PC-3 (cell line): ENCODE measurements at regions not wholly inside any gene's neighbourhood (a gene's known extent, or its start where the extent isn't known, plus 50 kb on each side); places are given as distances from the start of the nearest gene placed in this dataset.

Source experiments
- ATAC-seq: fragments of 200-7000 bp; cut with Tn5 transposase; 2 replicates; pipeline ENCODE4 v1.9.1; 2020; ENCODE audit warnings: mild to moderate bottlenecking, moderate library complexity
- BruUV-seq: library from RNA; stranded (reverse); fragments of 400-500 nt; replicated peaks from 2 replicates; lab custom pipeline; 2021; lab: Mats Ljungman, UMichigan
- CTCF ChIA-PET: fragments of 300-600 bp; sonication (Branson Sonifier 250); formaldehyde crosslinking; loops from one replicate; lab custom pipeline; 2022; ENCODE audit warnings: antibody characterized with exemption; lab: Charles Lee
- POLR2A ChIA-PET: fragments of 300-600 bp; sonication (Branson Sonifier 250); formaldehyde crosslinking; loops from one replicate; lab custom pipeline; 2022; ENCODE audit warnings: antibody characterized with exemption; ENCODE audit not compliant: unreplicated experiment; lab: Charles Lee
- DNase-seq: peaks from one replicate; pipeline ENCODE4 v3.0.0-alpha.2; 2015
- H2AFZ ChIP-seq: fragments of 300-600 bp; sonication (generic); 2 replicates; pipeline ENCODE4 v1.6.0; 2016; ENCODE audit warnings: antibody characterized with exemption, low read length
- H3F3A ChIP-seq: fragments of 300-600 bp; sonication (generic); one replicate; pipeline ENCODE4 v1.6.0; 2017; ENCODE audit warnings: antibody characterized with exemption, low read length, control low read depth, mild to moderate bottlenecking; ENCODE audit not compliant: unreplicated experiment
- H3K27ac ChIP-seq: fragments of 300-600 bp; sonication (generic); 2 replicates; pipeline ENCODE4 v1.5.1; 2016; ENCODE audit warnings: mild to moderate bottlenecking, low read length
- H3K27me3 ChIP-seq: fragments of 300-600 bp; sonication (generic); 2 replicates; pipeline ENCODE4 v1.6.1; 2016; ENCODE audit warnings: low read length, mixed read lengths
- H3K36me3 ChIP-seq: fragments of 300-600 bp; sonication (generic); 2 replicates; pipeline ENCODE4 v1.6.1; 2016; ENCODE audit warnings: low read depth, mixed run types, low read length, mixed read lengths
- H3K4me1 ChIP-seq: fragments of 300-600 bp; sonication (generic); 2 replicates; pipeline ENCODE4 v1.5.1; 2016; ENCODE audit warnings: low read length; ENCODE audit not compliant: insufficient read depth
- H3K4me2 ChIP-seq: fragments of 300-600 bp; sonication (generic); 2 replicates; pipeline ENCODE4 v1.6.0; 2016; ENCODE audit warnings: low read length
- H3K4me3 ChIP-seq: fragments of 300-600 bp; sonication (generic); 2 replicates; pipeline ENCODE4 v1.5.1; 2016; ENCODE audit warnings: mild to moderate bottlenecking, low read length, mixed read lengths
- H3K79me2 ChIP-seq: fragments of 300-600 bp; sonication (generic); 2 replicates; pipeline ENCODE4 v1.6.1; 2017; ENCODE audit warnings: low read length, mixed read lengths
- H3K9ac ChIP-seq: fragments of 300-600 bp; sonication (generic); 2 replicates; pipeline ENCODE4 v1.6.0; 2016; ENCODE audit warnings: mild to moderate bottlenecking, low read length
- H3K9me2 ChIP-seq: fragments of 300-600 bp; sonication (generic); replicated peaks from 2 replicates; pipeline ENCODE4 v1.6.1; 2016; ENCODE audit warnings: mixed run types, low read length, mixed read lengths
- H3K9me3 ChIP-seq: fragments of 300-600 bp; sonication (generic); 2 replicates; pipeline ENCODE4 v1.6.1; 2016; ENCODE audit warnings: low read length, mixed read lengths
- H4K20me1 ChIP-seq: fragments of 300-600 bp; sonication (generic); 2 replicates; pipeline ENCODE4 v1.6.1; 2016; ENCODE audit warnings: low read length, mixed read lengths
- EZH2 ChIP-seq: fragments of 300-600 bp; sonication (generic); IDR thresholded peaks from one replicate; pipeline ENCODE4 v1.6.1; 2017; ENCODE audit warnings: antibody characterized with exemption, mild to moderate bottlenecking, low read length; ENCODE audit not compliant: unreplicated experiment
- EZH2phosphoT487 ChIP-seq: fragments of 300-600 bp; sonication (generic); IDR thresholded peaks from 2 replicates; pipeline ENCODE4 v1.6.1; 2018; ENCODE audit warnings: mild to moderate bottlenecking, antibody characterized with exemption, low read length, borderline replicate concordance
- intact Hi-C: fragments of 100-400 bp; cut with micrococcal nuclease; formaldehyde crosslinking; loops from 2 replicates; pipeline ENCODE4 v1.9.0; 2023
- TF ChIP-seq, protein P1 (sequence below): fragments of 300-600 bp; sonication (generic); conservative IDR thresholded peaks from 2 replicates; pipeline ENCODE4 v1.5.1; 2017; ENCODE audit warnings: antibody characterized with exemption, low read depth, mild to moderate bottlenecking, low read length

DNA sequence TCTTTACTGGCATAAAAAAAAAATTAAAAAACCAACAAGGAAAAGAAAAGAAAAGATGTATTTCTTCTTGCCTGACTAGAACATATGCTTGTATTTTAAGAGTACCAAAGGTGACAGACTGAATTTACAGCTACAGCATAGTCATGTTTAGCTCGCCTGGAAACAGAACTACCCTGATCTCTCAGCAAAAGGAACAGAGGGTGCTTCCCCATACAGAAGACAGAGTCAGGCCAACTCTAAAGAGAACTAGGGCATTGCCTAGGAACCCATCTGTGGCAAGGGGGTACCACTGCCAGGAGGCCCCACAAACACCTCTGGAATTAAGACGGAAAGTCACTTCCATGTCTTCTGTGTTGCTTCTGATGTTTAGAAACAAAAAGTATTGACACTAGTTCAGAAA, 252.1 kb upstream of the STARD13 start:
- Histone ChIP-seq H3K27me3 (no peaks in the 10 kb centered on the region), H3K4me2 (peak overlapping the region; percentile 79), H3K79me2 (no peaks in the 10 kb centered on the region), H3K9me2 (no peaks in the 10 kb centered on the region), H3K9ac (peak overlapping the region; percentile 83), H4K20me1 (no peaks in the 10 kb centered on the region), H3K36me3 (no peaks in the 10 kb centered on the region), H3K4me1 (peaks cover 34% of the 10 kb centered on the region), H3K9me3 (no peaks in the 10 kb centered on the region), H3K27ac (peak overlapping the region; percentile 98), H3K4me3 (peak overlapping the region; percentile 35; the same call in 1 of the 2 replicates), H3F3A (no peaks in the 10 kb centered on the region), H2AFZ (peak overlapping the region; percentile 6; the same call in 1 of the 2 replicates)
- DNase-seq (no peak), ATAC-seq (no peak)
- TF ChIP-seq EZH2 (no peak), EZH2phosphoT487 (no peak)
- TF ChIP-seq, protein P1, sequence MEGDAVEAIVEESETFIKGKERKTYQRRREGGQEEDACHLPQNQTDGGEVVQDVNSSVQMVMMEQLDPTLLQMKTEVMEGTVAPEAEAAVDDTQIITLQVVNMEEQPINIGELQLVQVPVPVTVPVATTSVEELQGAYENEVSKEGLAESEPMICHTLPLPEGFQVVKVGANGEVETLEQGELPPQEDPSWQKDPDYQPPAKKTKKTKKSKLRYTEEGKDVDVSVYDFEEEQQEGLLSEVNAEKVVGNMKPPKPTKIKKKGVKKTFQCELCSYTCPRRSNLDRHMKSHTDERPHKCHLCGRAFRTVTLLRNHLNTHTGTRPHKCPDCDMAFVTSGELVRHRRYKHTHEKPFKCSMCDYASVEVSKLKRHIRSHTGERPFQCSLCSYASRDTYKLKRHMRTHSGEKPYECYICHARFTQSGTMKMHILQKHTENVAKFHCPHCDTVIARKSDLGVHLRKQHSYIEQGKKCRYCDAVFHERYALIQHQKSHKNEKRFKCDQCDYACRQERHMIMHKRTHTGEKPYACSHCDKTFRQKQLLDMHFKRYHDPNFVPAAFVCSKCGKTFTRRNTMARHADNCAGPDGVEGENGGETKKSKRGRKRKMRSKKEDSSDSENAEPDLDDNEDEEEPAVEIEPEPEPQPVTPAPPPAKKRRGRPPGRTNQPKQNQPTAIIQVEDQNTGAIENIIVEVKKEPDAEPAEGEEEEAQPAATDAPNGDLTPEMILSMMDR = no peak
- ChIA-PET POLR2A (interaction anchor here (0.5 kb wide), 1 partner anchor 505 kb away, joined by 9 read pairs; no protein-coding TSS in a partner anchor), CTCF (interaction anchor here (0.6 kb wide), 1 partner anchor 897 kb away, joined by 8 read pairs; no protein-coding TSS in a partner anchor)
- BruUV-seq = no TSS peak
- intact Hi-C loops = loop anchor here (1.0 to 5.0 kb wide), 5 partner anchors 13 to 252 kb away; partner anchors contain the start of gene STARD13

DNA sequence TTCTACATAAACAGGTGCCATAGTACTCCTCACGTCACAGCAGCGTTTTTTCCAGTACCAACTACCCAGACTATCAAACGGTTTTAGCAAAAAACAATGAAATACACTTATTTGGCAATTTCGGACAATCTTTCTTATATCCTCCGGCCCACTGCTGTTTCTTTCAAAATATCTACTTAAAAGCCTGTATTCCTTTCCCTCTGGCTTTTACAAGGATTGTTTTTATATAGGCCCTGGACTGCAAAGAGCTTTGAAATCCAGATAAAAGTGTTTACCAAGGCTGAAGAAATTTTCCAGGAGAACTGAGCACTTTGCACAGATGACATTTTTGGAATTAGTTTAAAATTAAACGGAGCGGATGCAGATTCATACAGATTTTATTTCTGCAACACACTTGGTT, 255.9 kb upstream of the STARD13 start:
- Histone ChIP-seq H3K79me2 (no peaks in the 10 kb centered on the region), H3K9ac (peak overlapping the region; percentile 93), H3K36me3 (no peaks in the 10 kb centered on the region), H3K4me1 (peaks cover 41% of the 10 kb centered on the region), H4K20me1 (no peaks in the 10 kb centered on the region), H3K27ac (peak overlapping the region; percentile 97), H3K4me2 (peak overlapping the region; percentile 82), H3K27me3 (no peaks in the 10 kb centered on the region), H3K9me2 (no peaks in the 10 kb centered on the region), H3K9me3 (no peaks in the 10 kb centered on the region), H2AFZ (0 out of 2 replicates have a peak overlapping the region, but pooled peaks have one; percentile 58), H3K4me3 (peak overlapping the region; percentile 61), H3F3A (peaks cover 8% of the 10 kb centered on the region)
- ChIA-PET CTCF (no interaction called here), POLR2A (no interaction called here)
- no peak for ATAC-seq
- no TSS peak for BruUV-seq
- TF ChIP-seq EZH2phosphoT487 = no peak
- no peak for TF ChIP-seq EZH2
- TF ChIP-seq, protein P1 = no peak
- intact Hi-C loops = loop anchor here (5.0 to 10.0 kb wide), 4 partner anchors 54 to 894 kb away; no protein-coding TSS in a partner anchor
- no peak for DNase-seq

DNA sequence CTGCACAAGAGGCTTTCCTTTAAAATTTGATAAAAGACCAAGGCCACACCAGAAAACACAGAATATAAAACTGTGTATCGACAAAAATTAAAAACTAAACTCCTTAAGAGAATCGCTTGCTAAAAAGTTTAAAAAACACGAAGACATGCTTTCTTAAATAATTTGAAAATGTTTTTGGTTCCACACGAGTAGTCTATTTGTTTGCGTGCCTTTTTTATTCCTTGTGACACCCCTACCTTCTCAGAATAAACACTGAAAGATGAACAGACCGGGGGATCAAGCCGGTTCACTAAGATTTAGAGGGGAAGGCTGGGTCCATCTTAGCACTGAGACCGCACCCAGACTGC, 256.4 kb upstream of the STARD13 start:
- no peaks in the 10 kb centered on the region for H3K36me3 ChIP-seq
- peak overlapping the region; percentile 58 for H2AFZ ChIP-seq
- H3K9ac ChIP-seq = peak overlapping the region; percentile 93
- ATAC-seq (no peak), DNase-seq (no peak)
- no peaks in the 10 kb centered on the region for H3K79me2 ChIP-seq
- no peaks in the 10 kb centered on the region for H3K9me3 ChIP-seq
- peak overlapping the region; percentile 61 for H3K4me3 ChIP-seq
- no peaks in the 10 kb centered on the region for H4K20me1 ChIP-seq
- peaks cover 39% of the 10 kb centered on the region for H3K4me1 ChIP-seq
- intact Hi-C loops = loop anchor here (1.0 to 10.0 kb wide), 8 partner anchors 55 to 956 kb away; partner anchors contain the start of genes PDS5B and STARD13
- H3F3A ChIP-seq = peaks cover 8% of the 10 kb centered on the region
- no peaks in the 10 kb centered on the region for H3K9me2 ChIP-seq
- H3K27me3 ChIP-seq = no peaks in the 10 kb centered on the region
- H3K27ac ChIP-seq = peak overlapping the region; percentile 97
- POLR2A ChIA-PET = no interaction called here
- BruUV-seq = TSS peak; percentile 90
- CTCF ChIA-PET = no interaction called here
- no peak for TF ChIP-seq EZH2phosphoT487
- TF ChIP-seq, protein P1 = no peak
- TF ChIP-seq EZH2 = no peak
- H3K4me2 ChIP-seq = peak overlapping the region; percentile 82
